H4 (cell line): ENCODE measurements at regions not wholly inside any gene's neighbourhood (a gene's known extent, or its start where the extent isn't known, plus 50 kb on each side); places are given as distances from the start of the nearest gene placed in this dataset.

Source experiments
- DNase-seq: peaks from one replicate; pipeline ENCODE4 v3.0.0-alpha.2; 2015; ENCODE audit warnings: low spot score

- DNase-seq, result no peak
Observed at GRCh38 chr6:48735846-48736245, 624.8 kb upstream of the PTCHD4 start.

GRCh38 chr6:48733581-48733980 is 622.6 kb upstream of the PTCHD4 start:
- no peak for DNase-seq

GRCh38 chr6:48714699-48715098 is 603.7 kb upstream of the PTCHD4 start:
- no peak for DNase-seq

GRCh38 chr6:48714250-48714649 is 603.3 kb upstream of the PTCHD4 start:
- no peak for DNase-seq

GRCh38 chr6:48713612-48714011 is 602.6 kb upstream of the PTCHD4 start:
- DNase-seq, result no peak

GRCh38 chr6:48706310-48706709 is 595.3 kb upstream of the PTCHD4 start:
- DNase-seq, result no peak

GRCh38 chr6:48701572-48701971 is 590.6 kb upstream of the PTCHD4 start:
- DNase-seq, result no peak

- DNase-seq, result no peak
Observed at GRCh38 chr6:48695872-48696271, 584.9 kb upstream of the PTCHD4 start.

- no peak for DNase-seq
Observed at GRCh38 chr6:48691420-48691819, 580.4 kb upstream of the PTCHD4 start.

- no peak for DNase-seq
Observed at GRCh38 chr6:48689498-48689897, 578.5 kb upstream of the PTCHD4 start.

- no peak for DNase-seq
Observed at GRCh38 chr6:48678390-48678789, 567.4 kb upstream of the PTCHD4 start.

- DNase-seq, result no peak
Observed at GRCh38 chr6:48671505-48671904, 560.5 kb upstream of the PTCHD4 start.

- no peak for DNase-seq
Observed at GRCh38 chr6:48670546-48670945, 559.5 kb upstream of the PTCHD4 start.

- no peak for DNase-seq
Observed at GRCh38 chr6:48667797-48668196, 556.8 kb upstream of the PTCHD4 start.

- DNase-seq, result peak; percentile 74
Observed at GRCh38 chr6:48664826-48665225, 553.8 kb upstream of the PTCHD4 start.

GRCh38 chr6:48658915-48659314 is 547.9 kb upstream of the PTCHD4 start:
- DNase-seq, result no peak

GRCh38 chr6:48641544-48641943 is 530.5 kb upstream of the PTCHD4 start:
- DNase-seq, result peak; percentile 62

- DNase-seq, result peak; percentile 11
Observed at GRCh38 chr6:48638796-48639195, 527.8 kb upstream of the PTCHD4 start.

- no peak for DNase-seq
Observed at GRCh38 chr6:48630511-48630910, 519.5 kb upstream of the PTCHD4 start.

- DNase-seq, result no peak
Observed at GRCh38 chr6:48628316-48628715, 517.3 kb upstream of the PTCHD4 start.

- DNase-seq, result no peak
Observed at GRCh38 chr6:48626421-48626820, 515.4 kb upstream of the PTCHD4 start.

GRCh38 chr6:48624631-48625030 is 513.6 kb upstream of the PTCHD4 start:
- DNase-seq, result no peak

- DNase-seq, result no peak
Observed at GRCh38 chr6:48619771-48620170, 508.8 kb upstream of the PTCHD4 start.

- DNase-seq, result no peak
Observed at GRCh38 chr6:48615041-48615440, 504.0 kb upstream of the PTCHD4 start.

GRCh38 chr6:48614326-48614725 is 503.3 kb upstream of the PTCHD4 start:
- DNase-seq, result no peak
